Neuron (in vitro differentiated cells): ENCODE measurements at regions not wholly inside any gene's neighbourhood (a gene's known extent, or its start where the extent isn't known, plus 50 kb on each side); places are given as distances from the start of the nearest gene placed in this dataset.
"Not testable (repeated sequence)": the region's sequence is repeated elsewhere in the genome, so short reads cannot be mapped to it uniquely, and the experiment has no call there.

Experiments
- H2AFZ ChIP-seq: one replicate; pipeline ENCODE4 v1.6.1; 2013; ENCODE audit warnings: low read depth, mild to moderate bottlenecking, inconsistent platforms, low read length, moderate library complexity
- H3K27me3 ChIP-seq: one replicate; pipeline ENCODE4 v1.6.1; 2013; ENCODE audit warnings: low read length; ENCODE audit not compliant: insufficient read depth
- H3K36me3 ChIP-seq: one replicate; pipeline ENCODE4 v1.6.1; 2013; ENCODE audit warnings: low read length; ENCODE audit not compliant: insufficient read depth
- H3K4me1 ChIP-seq: one replicate; pipeline ENCODE4 v1.6.1; 2013; ENCODE audit warnings: low read length; ENCODE audit not compliant: insufficient read depth
- H3K4me3 ChIP-seq: 2 replicates; pipeline ENCODE4 v1.5.1; 2013; ENCODE audit warnings: mild to moderate bottlenecking, low read length, moderate library complexity
- H3K9me3 ChIP-seq: one replicate; pipeline ENCODE4 v1.6.1; 2013; ENCODE audit warnings: low read length

GRCh38 chr1:229859026-229859425 lies 208.0 kb upstream of the GALNT2 start:
- no peaks in the 10 kb centered on the region for H3K27me3 ChIP-seq
- no peak overlapping the region for H3K4me3 ChIP-seq
- H3K9me3 ChIP-seq = no peaks in the 10 kb centered on the region
- H2AFZ ChIP-seq = no peak overlapping the region
- H3K36me3 ChIP-seq = no peaks in the 10 kb centered on the region
- peaks cover 16% of the 10 kb centered on the region for H3K4me1 ChIP-seq

GRCh38 chr1:229860926-229861325 lies 206.1 kb upstream of the GALNT2 start:
- no peak overlapping the region for H2AFZ ChIP-seq
- no peaks in the 10 kb centered on the region for H3K9me3 ChIP-seq
- no peaks in the 10 kb centered on the region for H3K27me3 ChIP-seq
- H3K4me3 ChIP-seq = no peak overlapping the region
- H3K36me3 ChIP-seq = no peaks in the 10 kb centered on the region
- peaks cover 19% of the 10 kb centered on the region for H3K4me1 ChIP-seq

- Histone ChIP-seq H3K4me3 (peak overlapping the region; percentile 14), H3K27me3 (no peaks in the 10 kb centered on the region), H3K9me3 (no peaks in the 10 kb centered on the region), H2AFZ (peak overlapping the region; percentile 87), H3K4me1 (peaks cover 19% of the 10 kb centered on the region), H3K36me3 (no peaks in the 10 kb centered on the region)
These were observed 204.8 kb upstream of the GALNT2 start for GRCh38 chr1:229862017-229862774.

GRCh38 chr1:229863651-229864545 lies 203.1 kb upstream of the GALNT2 start:
- Histone ChIP-seq H2AFZ (no peak overlapping the region), H3K27me3 (no peaks in the 10 kb centered on the region), H3K4me1 (peaks cover 19% of the 10 kb centered on the region), H3K36me3 (no peaks in the 10 kb centered on the region), H3K9me3 (no peaks in the 10 kb centered on the region), H3K4me3 (no peak overlapping the region)

GRCh38 chr1:229864686-229865230 lies 202.3 kb upstream of the GALNT2 start:
- Histone ChIP-seq H2AFZ (no peak overlapping the region), H3K4me3 (no peak overlapping the region), H3K27me3 (no peaks in the 10 kb centered on the region), H3K36me3 (no peaks in the 10 kb centered on the region), H3K9me3 (no peaks in the 10 kb centered on the region), H3K4me1 (peaks cover 19% of the 10 kb centered on the region)

- H3K9me3 ChIP-seq, H3K4me3 ChIP-seq, H3K27me3 ChIP-seq, H2AFZ ChIP-seq, H3K36me3 ChIP-seq: not testable (repeated sequence)
- peaks cover 19% of the 10 kb centered on the region for H3K4me1 ChIP-seq
These were observed 201.7 kb upstream of the GALNT2 start for GRCh38 chr1:229865321-229865720.

GRCh38 chr1:229867726-229868125 lies 199.3 kb upstream of the GALNT2 start:
- Histone ChIP-seq H2AFZ (no peak overlapping the region), H3K4me3 (no peak overlapping the region), H3K4me1 (peaks cover 8% of the 10 kb centered on the region), H3K27me3 (peaks cover 3% of the 10 kb centered on the region), H3K36me3 (no peaks in the 10 kb centered on the region), H3K9me3 (no peaks in the 10 kb centered on the region)

- H3K27me3 ChIP-seq = peaks cover 3% of the 10 kb centered on the region
- peaks cover under 1% of the 10 kb centered on the region for H3K4me1 ChIP-seq
- H3K9me3 ChIP-seq = no peaks in the 10 kb centered on the region
- no peaks in the 10 kb centered on the region for H3K36me3 ChIP-seq
- H2AFZ ChIP-seq = no peak overlapping the region
- H3K4me3 ChIP-seq = no peak overlapping the region
These were observed 197.8 kb upstream of the GALNT2 start for GRCh38 chr1:229869240-229869639.

GRCh38 chr1:229869687-229870086 lies 197.4 kb upstream of the GALNT2 start:
- H2AFZ ChIP-seq = no peak overlapping the region
- H3K27me3 ChIP-seq = peaks cover 3% of the 10 kb centered on the region

GRCh38 chr1:229870381-229870780 lies 196.7 kb upstream of the GALNT2 start:
- H3K4me3 ChIP-seq = no peak overlapping the region
- H3K36me3 ChIP-seq = no peaks in the 10 kb centered on the region
- H3K4me1 ChIP-seq = no peaks in the 10 kb centered on the region
- H3K9me3 ChIP-seq = no peaks in the 10 kb centered on the region
- H3K27me3 ChIP-seq = peaks cover 3% of the 10 kb centered on the region
- no peak overlapping the region for H2AFZ ChIP-seq

More at GRCh38 chr1:229869687-229870086, 197.4 kb upstream of the GALNT2 start:
- Histone ChIP-seq H3K4me3 (no peak overlapping the region), H3K36me3 (no peaks in the 10 kb centered on the region), H3K4me1 (no peaks in the 10 kb centered on the region), H3K9me3 (no peaks in the 10 kb centered on the region)

GRCh38 chr1:229871078-229871676 lies 195.9 kb upstream of the GALNT2 start:
- Histone ChIP-seq H3K27me3 (peaks cover 3% of the 10 kb centered on the region), H3K4me3 (no peak overlapping the region)

GRCh38 chr1:229874136-229874535 lies 192.9 kb upstream of the GALNT2 start:
- peaks cover 8% of the 10 kb centered on the region for H3K27me3 ChIP-seq
- H3K4me3 ChIP-seq = no peak overlapping the region
- no peak overlapping the region for H2AFZ ChIP-seq
- no peaks in the 10 kb centered on the region for H3K36me3 ChIP-seq
- H3K9me3 ChIP-seq = no peaks in the 10 kb centered on the region
- H3K4me1 ChIP-seq = no peaks in the 10 kb centered on the region

More at GRCh38 chr1:229871078-229871676, 195.9 kb upstream of the GALNT2 start:
- Histone ChIP-seq H2AFZ (no peak overlapping the region), H3K9me3 (no peaks in the 10 kb centered on the region), H3K36me3 (no peaks in the 10 kb centered on the region), H3K4me1 (no peaks in the 10 kb centered on the region)

GRCh38 chr1:229874609-229875008 lies 192.4 kb upstream of the GALNT2 start:
- Histone ChIP-seq H2AFZ (no peak overlapping the region), H3K9me3 (no peaks in the 10 kb centered on the region), H3K4me1 (no peaks in the 10 kb centered on the region), H3K27me3 (peaks cover 8% of the 10 kb centered on the region), H3K36me3 (no peaks in the 10 kb centered on the region), H3K4me3 (no peak overlapping the region)
